ENCODE measurements at regions not wholly inside any gene's neighbourhood (a gene's known extent, or its start where the extent isn't known, plus 50 kb on each side); places are given as distances from the start of the nearest gene placed in this dataset.

GRCh38 chr16:19967561-19967960, 82.9 kb upstream of the GPRC5B start:
- TF ChIP-seq CTCF (IDR thresholded peaks at IDR 0.05; ENCODE audit: control extremely low read depth in 1 of 3, insufficient read depth in 1 of 3, low read depth in 1 of 3, low read length in 3 of 3): no peak
- TF ChIP-seq ATF2 (IDR thresholded peaks at IDR 0.05; ENCODE audit: low read length): no peak
- TF ChIP-seq SUZ12 (IDR thresholded peaks at IDR 0.05; ENCODE audit: low read length): no peak
- no peak for TF ChIP-seq CEBPB (IDR thresholded peaks at IDR 0.05; ENCODE audit: low read depth, low read length)
- TF ChIP-seq JUND (IDR thresholded peaks at IDR 0.05; ENCODE audit: low read length): no peak
- TF ChIP-seq TAF1 (IDR thresholded peaks at IDR 0.05; ENCODE audit: low read depth, low read length): no peak
- no peak for TF ChIP-seq POLR2AphosphoS5 (IDR thresholded peaks at IDR 0.05; ENCODE audit: low read depth, low read length)
- TF ChIP-seq TBP (IDR thresholded peaks at IDR 0.05; ENCODE audit: low read depth, low read length): no peak
- TF ChIP-seq SP1 (IDR thresholded peaks at IDR 0.05; ENCODE audit: low read depth, low read length): no peak

All from H1 (cell line).